ENCODE measurements at regions not wholly inside any gene's neighbourhood (a gene's known extent, or its start where the extent isn't known, plus 50 kb on each side); places are given as distances from the start of the nearest gene placed in this dataset.

- no peak for TF ChIP-seq CTCF (conservative IDR thresholded peaks at IDR 0.05)
- no peak for TF ChIP-seq EZH2 (IDR thresholded peaks at IDR 0.05; ENCODE audit: low read depth)
These were observed 448.1 kb upstream of the TRAM1L1 start for GRCh38 chr4:117533501-117533900.

All from PC-9 (cell line).